ENCODE measurements at regions not wholly inside any gene's neighbourhood (a gene's known extent, or its start where the extent isn't known, plus 50 kb on each side); places are given as distances from the start of the nearest gene placed in this dataset.

- CTCF ChIA-PET = interaction anchor here (0.6 kb wide), 1 partner anchor 250 kb away, joined by 3 read pairs; no protein-coding TSS in a partner anchor
- no peak overlapping the region for H3K4me3 ChIP-seq (replicated peaks in 1 of 3; ENCODE audit: insufficient read depth in 1 of 3, low read depth in 1 of 3, low read length in 3 of 3)
- H3K4me1 ChIP-seq (ENCODE audit: control insufficient read depth, extremely low read depth, insufficient read depth, low read length) = no peaks in the 10 kb centered on the region
- H3K36me3 ChIP-seq (ENCODE audit: control insufficient read depth in 2 of 2, extremely low read depth in 1 of 2, insufficient read depth in 2 of 2, low read length in 2 of 2) = no peaks in the 10 kb centered on the region
- H3K9me3 ChIP-seq (replicated peaks; ENCODE audit: control insufficient read depth, insufficient read depth, low read length) = peaks cover 2% of the 10 kb centered on the region
- H3K79me2 ChIP-seq (ENCODE audit: control insufficient read depth, insufficient read depth, low read length) = no peaks in the 10 kb centered on the region
- H3K4me2 ChIP-seq (ENCODE audit: insufficient read depth, low read length) = no peak overlapping the region
- no peak overlapping the region for H3K27ac ChIP-seq (ENCODE audit: insufficient read depth, low read depth, low read length)
- POLR2A ChIA-PET = no interaction called here
- H3K9me1 ChIP-seq (replicated peaks; ENCODE audit: control insufficient read depth, extremely low read depth, insufficient read depth, low read length) = no peaks in the 10 kb centered on the region
- TF ChIP-seq JUN (IDR thresholded peaks at IDR 0.05; ENCODE audit: borderline replicate concordance, insufficient read depth, insufficient read length, low read depth) (no peak), POLR2AphosphoS5 (IDR thresholded peaks at IDR 0.05; ENCODE audit: insufficient read depth, low read depth, low read length) (no peak), POLR2A (IDR thresholded peaks at IDR 0.05; ENCODE audit: low read depth, low read length) (no peak), EZH2 (IDR thresholded peaks at IDR 0.05; ENCODE audit: borderline replicate concordance, low read depth, low read length, severe bottlenecking) (no peak), GATA2 (IDR thresholded peaks at IDR 0.05; ENCODE audit: insufficient read depth, insufficient read length, low read depth, low read length) (no peak), FOS (IDR thresholded peaks at IDR 0.05; ENCODE audit: borderline replicate concordance, insufficient read depth, low read length) (no peak), MYC (IDR thresholded peaks at IDR 0.05; ENCODE audit: low read depth, low read length) (no peak), MAX (IDR thresholded peaks at IDR 0.05; ENCODE audit: insufficient read depth, insufficient read length) (no peak)
- TF ChIP-seq, protein P1, sequence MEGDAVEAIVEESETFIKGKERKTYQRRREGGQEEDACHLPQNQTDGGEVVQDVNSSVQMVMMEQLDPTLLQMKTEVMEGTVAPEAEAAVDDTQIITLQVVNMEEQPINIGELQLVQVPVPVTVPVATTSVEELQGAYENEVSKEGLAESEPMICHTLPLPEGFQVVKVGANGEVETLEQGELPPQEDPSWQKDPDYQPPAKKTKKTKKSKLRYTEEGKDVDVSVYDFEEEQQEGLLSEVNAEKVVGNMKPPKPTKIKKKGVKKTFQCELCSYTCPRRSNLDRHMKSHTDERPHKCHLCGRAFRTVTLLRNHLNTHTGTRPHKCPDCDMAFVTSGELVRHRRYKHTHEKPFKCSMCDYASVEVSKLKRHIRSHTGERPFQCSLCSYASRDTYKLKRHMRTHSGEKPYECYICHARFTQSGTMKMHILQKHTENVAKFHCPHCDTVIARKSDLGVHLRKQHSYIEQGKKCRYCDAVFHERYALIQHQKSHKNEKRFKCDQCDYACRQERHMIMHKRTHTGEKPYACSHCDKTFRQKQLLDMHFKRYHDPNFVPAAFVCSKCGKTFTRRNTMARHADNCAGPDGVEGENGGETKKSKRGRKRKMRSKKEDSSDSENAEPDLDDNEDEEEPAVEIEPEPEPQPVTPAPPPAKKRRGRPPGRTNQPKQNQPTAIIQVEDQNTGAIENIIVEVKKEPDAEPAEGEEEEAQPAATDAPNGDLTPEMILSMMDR (IDR thresholded peaks at IDR 0.05; ENCODE audit: extremely low read depth in 1 of 2, insufficient read depth in 1 of 2, low read depth in 1 of 2, low read length in 2 of 2) = no peak
- H3K27me3 ChIP-seq (ENCODE audit: control insufficient read depth in 2 of 2, insufficient read depth in 2 of 2, low read length in 2 of 2) = no peaks in the 10 kb centered on the region
- FAIRE-seq (no peak), DNase-seq (ENCODE audit: low read depth, low spot score) (no peak)
- dilution Hi-C loops (cut with MboI; ENCODE audit: extremely low pct_ligation_motif_present, low sequenced_read_pairs) = no loop called here
- H2AFZ ChIP-seq (ENCODE audit: low read depth, low read length) = no peak overlapping the region
- no peak overlapping the region for H3K9ac ChIP-seq (replicated peaks; ENCODE audit: extremely low read depth, insufficient read depth, low read length)
- BruUV-seq (replicated peaks) = no TSS peak
- H4K20me1 ChIP-seq (replicated peaks; ENCODE audit: control insufficient read depth, extremely low read depth, insufficient read depth, low read length) = no peaks in the 10 kb centered on the region
- intact Hi-C loops (cut with micrococcal nuclease) = no loop called here
These were observed 154.8 kb downstream of the SALL1 start for GRCh38 chr16:50996166-50996829.

All from endothelial cell of umbilical vein (primary cell).